OCI-LY1 (cell line): ENCODE measurements at regions not wholly inside any gene's neighbourhood (a gene's known extent, or its start where the extent isn't known, plus 50 kb on each side); places are given as distances from the start of the nearest gene placed in this dataset.

Experiments used
- EZH2 ChIP-seq: fragments of 200-600 bp; sonication (generic), shearing (Covaris generic); IDR thresholded peaks from 2 replicates; pipeline ENCODE4 v1.8.0; 2017; ENCODE audit warnings: borderline replicate concordance, mixed run types, mild to moderate bottlenecking, antibody characterized with exemption, low read length, moderate library complexity, mixed read lengths
- TF ChIP-seq, protein P1 (sequence below): fragments of 200-600 bp; sonication (generic), shearing (Covaris generic); IDR thresholded peaks from 2 replicates; pipeline ENCODE4 v1.5.1; 2017; ENCODE audit warnings: mild to moderate bottlenecking, antibody characterized with exemption, low read length, moderate library complexity, mixed read lengths

DNA sequence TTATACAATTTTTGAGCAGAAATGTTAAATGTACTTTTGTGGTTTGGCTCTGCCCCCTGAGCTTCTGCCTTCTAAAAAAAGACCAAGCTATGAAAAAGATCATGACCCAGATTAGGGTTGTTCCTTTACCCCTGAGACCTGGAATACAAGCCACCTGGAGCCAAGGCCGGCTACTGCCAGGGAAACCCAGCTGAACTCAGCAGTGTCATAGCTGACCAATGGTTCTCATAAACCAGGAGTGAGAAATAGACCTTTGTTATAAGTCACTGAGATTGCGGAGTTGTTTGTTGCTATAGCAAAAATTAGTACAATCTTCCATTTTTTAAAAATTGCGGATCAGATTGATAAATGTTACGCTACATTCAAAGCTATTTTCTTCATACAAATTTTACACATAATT is 1261.7 kb downstream of the ROBO1 start:
- TF ChIP-seq, protein P1, sequence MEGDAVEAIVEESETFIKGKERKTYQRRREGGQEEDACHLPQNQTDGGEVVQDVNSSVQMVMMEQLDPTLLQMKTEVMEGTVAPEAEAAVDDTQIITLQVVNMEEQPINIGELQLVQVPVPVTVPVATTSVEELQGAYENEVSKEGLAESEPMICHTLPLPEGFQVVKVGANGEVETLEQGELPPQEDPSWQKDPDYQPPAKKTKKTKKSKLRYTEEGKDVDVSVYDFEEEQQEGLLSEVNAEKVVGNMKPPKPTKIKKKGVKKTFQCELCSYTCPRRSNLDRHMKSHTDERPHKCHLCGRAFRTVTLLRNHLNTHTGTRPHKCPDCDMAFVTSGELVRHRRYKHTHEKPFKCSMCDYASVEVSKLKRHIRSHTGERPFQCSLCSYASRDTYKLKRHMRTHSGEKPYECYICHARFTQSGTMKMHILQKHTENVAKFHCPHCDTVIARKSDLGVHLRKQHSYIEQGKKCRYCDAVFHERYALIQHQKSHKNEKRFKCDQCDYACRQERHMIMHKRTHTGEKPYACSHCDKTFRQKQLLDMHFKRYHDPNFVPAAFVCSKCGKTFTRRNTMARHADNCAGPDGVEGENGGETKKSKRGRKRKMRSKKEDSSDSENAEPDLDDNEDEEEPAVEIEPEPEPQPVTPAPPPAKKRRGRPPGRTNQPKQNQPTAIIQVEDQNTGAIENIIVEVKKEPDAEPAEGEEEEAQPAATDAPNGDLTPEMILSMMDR: no peak
- no peak for TF ChIP-seq EZH2
